Ishikawa (cell line): ENCODE measurements at regions not wholly inside any gene's neighbourhood (a gene's known extent, or its start where the extent isn't known, plus 50 kb on each side); places are given as distances from the start of the nearest gene placed in this dataset.

Experiments used
- CEBPB ChIP-seq: IDR thresholded peaks from 2 replicates; pipeline ENCODE4 v1.6.1; 2012
- CREB1 ChIP-seq: IDR thresholded peaks from 2 replicates; pipeline ENCODE4 v1.6.1; 2012; ENCODE audit warnings: low read depth
- EGR1 ChIP-seq: IDR thresholded peaks from 2 replicates; pipeline ENCODE4 v1.6.1; 2012
- EP300 ChIP-seq: IDR thresholded peaks from 2 replicates; pipeline ENCODE4 v1.6.1; 2012; ENCODE audit warnings: borderline replicate concordance
- FOXM1 ChIP-seq: IDR thresholded peaks from 2 replicates; pipeline ENCODE4 v1.6.1; 2012; ENCODE audit warnings: low read depth, borderline replicate concordance
- MAX ChIP-seq: IDR thresholded peaks from 2 replicates; pipeline ENCODE4 v1.6.1; 2012
- NFIC ChIP-seq: IDR thresholded peaks from 2 replicates; pipeline ENCODE4 v1.6.1; 2012
- RAD21 ChIP-seq: IDR thresholded peaks from 2 replicates; pipeline ENCODE4 v1.6.1; 2012; ENCODE audit warnings: low read depth
- REST ChIP-seq: IDR thresholded peaks from 2 replicates; pipeline ENCODE4 v1.6.1; 2012; ENCODE audit warnings: low read depth, mild to moderate bottlenecking
- TAF1 ChIP-seq: IDR thresholded peaks from 2 replicates; pipeline ENCODE4 v1.6.1; 2012; ENCODE audit warnings: low read depth, mild to moderate bottlenecking
- TCF12 ChIP-seq: IDR thresholded peaks from 2 replicates; pipeline ENCODE4 v1.6.1; 2012; ENCODE audit warnings: low read depth
- TEAD4 ChIP-seq: IDR thresholded peaks from 2 replicates; pipeline ENCODE4 v1.6.1; 2012
- USF1 ChIP-seq: IDR thresholded peaks from 2 replicates; pipeline ENCODE4 v1.6.1; 2012
- YY1 ChIP-seq: IDR thresholded peaks from 2 replicates; pipeline ENCODE4 v1.6.1; 2012; ENCODE audit warnings: low read depth
- ZBTB7A ChIP-seq: IDR thresholded peaks from 2 replicates; pipeline ENCODE4 v1.6.1; 2012; ENCODE audit warnings: low read depth

GRCh38 chr1:74933500-74933899, 200.5 kb downstream of the TYW3 start:
- no peak for TF ChIP-seq CEBPB
- no peak for TF ChIP-seq TCF12
- TF ChIP-seq USF1 = no peak
- no peak for TF ChIP-seq EGR1
- TF ChIP-seq YY1 = no peak
- no peak for TF ChIP-seq ZBTB7A
- no peak for TF ChIP-seq NFIC
- TF ChIP-seq RAD21 = no peak
- no peak for TF ChIP-seq TAF1
- no peak for TF ChIP-seq REST
- no peak for TF ChIP-seq FOXM1
- TF ChIP-seq MAX = no peak

- TF ChIP-seq CREB1 (no peak), NFIC (no peak), RAD21 (no peak), TEAD4 (no peak), EGR1 (no peak), CEBPB (no peak), EP300 (no peak), ZBTB7A (no peak), FOXM1 (no peak), TCF12 (no peak), YY1 (no peak), USF1 (no peak), REST (no peak), MAX (no peak), TAF1 (no peak)
These were observed 198.7 kb upstream of the LHX8 start for GRCh38 chr1:74935446-74935845.

- TF ChIP-seq NFIC = 0 out of 2 replicates have a peak, but pooled peaks have one; percentile 9
- TF ChIP-seq FOXM1 = no peak
These were observed 197.0 kb upstream of the LHX8 start for GRCh38 chr1:74937176-74937575.

- TF ChIP-seq RAD21 (no peak), EP300 (no peak), FOXM1 (no peak), EGR1 (no peak), CREB1 (no peak)
These were observed 191.1 kb upstream of the LHX8 start for GRCh38 chr1:74943046-74943445.

- TF ChIP-seq MAX (no peak), REST (no peak), ZBTB7A (no peak), CREB1 (no peak), EP300 (no peak), TEAD4 (no peak), EGR1 (no peak)
These were observed 187.8 kb upstream of the LHX8 start for GRCh38 chr1:74946388-74946787.
